ENCODE measurements at regions not wholly inside any gene's neighbourhood (a gene's known extent, or its start where the extent isn't known, plus 50 kb on each side); places are given as distances from the start of the nearest gene placed in this dataset.

- Histone ChIP-seq H3K36me3 (no peaks in the 10 kb centered on the region), H3K27ac (peak overlapping the region in 2 of 5 donors; percentile 46 to 52), H3K4me1 (peaks cover 0 to 12% (median 0%) of the 10 kb centered on the region in 4 donors), H3K27me3 (no peaks in the 10 kb centered on the region), H3K4me3 (peak overlapping the region; percentile 29 to 43 (median 38)), H3K9me3 (no peaks in the 10 kb centered on the region)
- intact Hi-C loops (cut with DNase I; ENCODE audit: low total_unique reads) = no loop called here
- peak in 2 of 3 donors; percentile 45 to 80 for TF ChIP-seq POLR2AphosphoS5 (IDR thresholded peaks at IDR 0.05)
- no peak for TF ChIP-seq EP300 (IDR thresholded peaks at IDR 0.05)
- TF ChIP-seq POLR2A (IDR thresholded peaks at IDR 0.05) = no peak
- TF ChIP-seq CTCF (IDR thresholded peaks at IDR 0.05) = no peak
- WGBS, 5 donors = 8 to 11% (median 11%) methylated on average over 11 of the region's 11 CpGs
- DNase-seq = peak in 1 of 2 donors; percentile 89
Observed at GRCh38 chr18:25503567-25504081, 151.7 kb upstream of the ZNF521 start.

- H3K36me3 ChIP-seq = no peaks in the 10 kb centered on the region
- TF ChIP-seq EP300 (IDR thresholded peaks at IDR 0.05) (no peak), POLR2A (IDR thresholded peaks at IDR 0.05) (no peak), CTCF (IDR thresholded peaks at IDR 0.05) (no peak), POLR2AphosphoS5 (IDR thresholded peaks at IDR 0.05) (no peak)
- no peak overlapping the region for H3K4me3 ChIP-seq
- peaks cover 0 to 11% (median 5%) of the 10 kb centered on the region in 4 donors for H3K9me3 ChIP-seq
- DNase-seq = no peak
- 82 to 88% (median 84%) methylated on average over 2 of the region's 2 CpGs for WGBS, 5 donors
- intact Hi-C loops (cut with DNase I; ENCODE audit: low total_unique reads) = no loop called here
- H3K27ac ChIP-seq = no peak overlapping the region
- H3K4me1 ChIP-seq = no peaks in the 10 kb centered on the region
- no peaks in the 10 kb centered on the region for H3K27me3 ChIP-seq
Observed at GRCh38 chr18:25497151-25497794, 145.3 kb upstream of the ZNF521 start.

GRCh38 chr18:25496544-25496943 is 144.6 kb upstream of the ZNF521 start:
- Histone ChIP-seq H3K9me3 (peaks cover 0 to 11% (median 5%) of the 10 kb centered on the region in 4 donors), H3K27me3 (no peaks in the 10 kb centered on the region), H3K36me3 (no peaks in the 10 kb centered on the region), H3K27ac (no peak overlapping the region), H3K4me3 (no peak overlapping the region), H3K4me1 (no peaks in the 10 kb centered on the region)
- WGBS, 5 donors = 37 to 56% (median 45%) methylated on average over 2 of the region's 2 CpGs
- TF ChIP-seq CTCF (IDR thresholded peaks at IDR 0.05) (no peak), EP300 (IDR thresholded peaks at IDR 0.05) (no peak), POLR2AphosphoS5 (IDR thresholded peaks at IDR 0.05) (no peak), POLR2A (IDR thresholded peaks at IDR 0.05) (no peak)
- intact Hi-C loops (cut with DNase I; ENCODE audit: low total_unique reads) = no loop called here
- DNase-seq = no peak

GRCh38 chr18:25495606-25496005 is 143.6 kb upstream of the ZNF521 start:
- intact Hi-C loops (cut with DNase I; ENCODE audit: low total_unique reads) = no loop called here
- WGBS, 5 donors = 26 to 55% (median 36%) methylated on average over 1 of the region's 1 CpG
- DNase-seq = no peak
- Histone ChIP-seq H3K9me3 (peaks cover 0 to 11% (median 5%) of the 10 kb centered on the region in 4 donors), H3K36me3 (no peaks in the 10 kb centered on the region), H3K27me3 (no peaks in the 10 kb centered on the region), H3K4me3 (no peak overlapping the region), H3K27ac (no peak overlapping the region), H3K4me1 (no peaks in the 10 kb centered on the region)
- TF ChIP-seq EP300 (IDR thresholded peaks at IDR 0.05) (no peak), POLR2AphosphoS5 (IDR thresholded peaks at IDR 0.05) (no peak), POLR2A (IDR thresholded peaks at IDR 0.05) (no peak), CTCF (IDR thresholded peaks at IDR 0.05) (no peak)
